HG02981 (cell line): ENCODE measurements at regions not wholly inside any gene's neighbourhood (a gene's known extent, or its start where the extent isn't known, plus 50 kb on each side); places are given as distances from the start of the nearest gene placed in this dataset.
A peak's percentile ranks its signal among the peaks of the same experiment; 100 is the strongest.

Experiments
- ATAC-seq: cut with Tn5 transposase; IDR thresholded peaks from one replicate; pipeline ENCODE4 v1.9.1; 2021; ENCODE audit warnings: mild to moderate bottlenecking, moderate library complexity; ENCODE audit not compliant: unreplicated experiment

DNA sequence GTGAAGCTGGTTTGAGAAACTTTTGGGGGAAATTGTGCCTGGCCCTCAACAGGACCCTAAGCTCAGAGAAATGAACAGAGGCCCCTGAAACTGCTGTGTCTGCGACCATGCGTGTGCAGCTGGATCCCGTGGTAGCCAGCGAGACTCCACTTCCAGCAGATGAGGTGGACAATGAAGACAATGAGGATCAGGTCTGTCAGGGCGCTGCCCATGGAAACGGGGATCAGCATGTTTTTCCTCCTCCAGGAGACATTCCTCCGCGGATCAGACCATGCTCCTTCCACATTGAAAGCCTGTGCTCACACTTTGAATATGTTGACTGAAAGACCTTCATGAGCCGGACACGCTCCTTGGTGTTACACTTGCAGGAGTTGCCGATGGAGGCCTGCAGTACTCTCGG lies 1439.8 kb upstream of the ALCAM start:
- no peak for ATAC-seq

DNA sequence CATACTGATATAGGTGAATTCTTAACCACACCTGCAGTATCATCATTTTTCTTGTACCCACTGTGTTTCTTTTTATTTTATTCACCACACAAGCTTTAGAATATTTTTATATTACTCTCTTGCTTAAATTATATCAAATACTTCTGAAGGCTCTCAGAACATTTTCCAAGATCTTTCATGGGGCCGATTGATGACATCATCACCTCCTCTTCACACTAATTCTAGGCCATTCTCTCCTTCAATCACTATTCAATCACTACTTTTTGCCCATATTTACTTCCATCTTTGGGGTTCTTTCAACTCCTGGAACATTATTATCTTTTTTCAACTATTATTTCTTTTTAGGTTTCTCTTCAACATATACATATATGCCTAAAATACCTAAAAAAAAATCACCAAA lies 1438.8 kb upstream of the ALCAM start:
- ATAC-seq = no peak

GRCh38 chr3:103937094-103937493 lies 1429.6 kb upstream of the ALCAM start:
- no peak for ATAC-seq

GRCh38 chr3:103947062-103947461 lies 1419.6 kb upstream of the ALCAM start:
- ATAC-seq = no peak

GRCh38 chr3:103949693-103950092 lies 1417.0 kb upstream of the ALCAM start:
- no peak for ATAC-seq

DNA sequence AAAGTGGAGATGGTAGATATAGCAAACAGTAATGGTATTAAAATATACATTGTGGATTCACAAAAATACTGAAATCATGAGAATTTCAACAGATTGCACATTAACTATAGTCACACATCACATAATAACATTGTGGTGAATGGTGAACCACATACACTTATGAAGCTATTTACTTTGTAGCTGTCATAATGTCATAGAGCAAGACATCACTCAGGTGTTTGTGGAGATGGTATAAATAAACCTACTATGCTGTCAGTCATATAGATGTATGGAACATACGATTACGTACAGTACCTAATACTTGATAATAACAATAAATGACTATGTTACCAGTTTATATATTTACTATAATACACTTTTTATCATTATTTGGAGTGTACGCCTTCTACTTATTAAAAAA lies 1416.0 kb upstream of the ALCAM start:
- no peak for ATAC-seq

- ATAC-seq = no peak
Observed at GRCh38 chr3:103953796-103954195, 1412.9 kb upstream of the ALCAM start.

- no peak for ATAC-seq
Observed at GRCh38 chr3:103960819-103961218, 1405.9 kb upstream of the ALCAM start.

DNA sequence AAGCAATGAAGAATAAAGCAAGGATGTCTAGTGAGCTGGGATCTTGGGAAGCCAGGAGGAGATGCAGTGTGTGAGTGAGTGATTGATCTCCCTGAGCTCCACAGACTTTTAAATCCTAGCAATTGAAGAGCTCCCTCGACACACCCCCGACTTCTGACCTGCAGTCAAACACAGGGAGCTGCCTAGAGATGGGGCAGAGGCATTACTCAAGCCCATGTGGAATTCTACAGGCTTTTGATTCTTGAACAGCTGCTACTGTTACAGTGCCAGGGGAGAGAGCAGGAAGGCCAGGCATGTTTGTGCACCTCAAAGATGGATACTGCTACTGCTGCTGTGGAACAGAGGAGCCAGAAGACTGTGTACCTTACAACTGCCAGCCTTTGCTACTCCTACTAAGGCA lies 1403.1 kb upstream of the ALCAM start:
- no peak for ATAC-seq

DNA sequence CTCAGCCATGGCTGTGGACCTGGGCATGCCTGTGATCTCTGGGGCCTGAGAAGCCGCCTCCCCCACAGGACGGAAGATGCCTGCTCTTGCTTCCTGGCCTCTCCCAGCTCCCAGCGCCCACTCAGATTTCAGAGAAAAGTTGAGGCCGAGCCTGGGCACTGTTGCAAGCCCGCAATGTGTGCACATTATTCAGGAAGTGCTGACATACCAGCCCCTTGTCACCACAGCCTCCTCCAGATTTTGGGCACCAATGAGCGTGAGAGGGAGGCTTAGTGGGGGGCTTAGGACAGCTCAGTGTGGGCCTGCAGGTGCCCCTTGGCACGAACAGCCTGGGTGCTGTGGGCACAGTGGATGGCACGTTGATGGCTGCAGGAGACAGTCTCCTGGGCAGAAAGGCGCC lies 1400.9 kb upstream of the ALCAM start:
- no peak for ATAC-seq

DNA sequence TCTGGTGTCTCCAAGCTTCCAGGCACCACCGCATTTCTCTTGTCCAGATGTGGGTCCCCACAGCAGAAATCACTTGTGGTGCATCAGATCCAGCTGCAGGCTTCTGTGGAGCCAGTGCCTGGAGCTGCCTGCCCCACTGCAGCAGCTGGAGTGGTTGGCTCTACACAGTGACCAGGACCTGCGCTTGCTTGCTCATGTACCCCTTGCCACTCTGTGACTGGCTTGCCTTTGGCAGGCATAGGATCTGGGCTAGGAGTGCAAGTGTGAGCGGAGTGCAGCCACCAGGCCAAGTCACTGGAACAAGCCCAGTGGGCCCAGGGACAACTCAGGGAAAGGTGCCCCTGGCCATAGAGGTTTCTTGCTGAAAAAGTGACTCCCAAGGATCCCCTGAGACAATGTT lies 1400.0 kb upstream of the ALCAM start:
- no peak for ATAC-seq

GRCh38 chr3:103968131-103968530 lies 1398.6 kb upstream of the ALCAM start:
- ATAC-seq = peak; percentile 64

DNA sequence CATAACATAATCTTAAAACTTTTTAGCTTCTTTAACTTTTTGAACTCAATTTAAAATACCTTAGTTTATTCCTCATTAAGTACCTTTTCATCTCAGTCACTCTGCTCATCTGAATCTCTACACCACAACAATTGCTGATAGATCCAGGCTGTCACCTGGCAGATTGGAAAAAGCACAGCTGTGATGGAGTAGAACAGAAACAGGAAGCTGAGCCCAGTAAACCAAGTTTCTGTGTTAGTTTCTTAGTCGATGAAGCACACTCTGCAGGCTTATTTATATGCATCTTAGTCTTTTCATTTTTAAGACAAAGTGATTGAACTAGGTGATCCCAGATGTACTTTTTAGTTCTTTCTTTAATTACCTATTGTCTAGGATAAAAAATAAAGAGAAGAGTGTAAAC lies 1398.0 kb upstream of the ALCAM start:
- peak; percentile 68 for ATAC-seq

- ATAC-seq = no peak
Observed at GRCh38 chr3:103976931-103977339, 1389.8 kb upstream of the ALCAM start.

DNA sequence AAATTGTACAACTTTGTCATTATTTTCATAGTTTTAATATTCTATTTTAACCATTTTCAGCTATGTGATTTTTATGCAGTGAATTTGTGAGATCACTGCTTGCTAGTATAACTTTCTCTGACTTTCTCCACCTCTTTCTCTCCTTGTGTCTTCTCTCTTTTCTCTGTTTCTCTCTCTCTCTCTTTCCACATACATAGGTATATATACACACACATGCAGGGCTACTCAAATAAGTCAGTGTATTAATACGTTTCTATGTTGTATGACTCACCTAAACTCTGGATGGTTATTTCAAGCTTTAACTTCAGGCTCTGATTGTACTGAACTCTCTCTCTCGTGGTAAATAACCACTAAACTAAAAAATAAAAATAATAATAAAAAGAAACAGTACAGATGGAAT lies 1389.3 kb upstream of the ALCAM start:
- ATAC-seq = no peak

GRCh38 chr3:103991461-103992115 lies 1375.1 kb upstream of the ALCAM start:
- ATAC-seq = no peak

DNA sequence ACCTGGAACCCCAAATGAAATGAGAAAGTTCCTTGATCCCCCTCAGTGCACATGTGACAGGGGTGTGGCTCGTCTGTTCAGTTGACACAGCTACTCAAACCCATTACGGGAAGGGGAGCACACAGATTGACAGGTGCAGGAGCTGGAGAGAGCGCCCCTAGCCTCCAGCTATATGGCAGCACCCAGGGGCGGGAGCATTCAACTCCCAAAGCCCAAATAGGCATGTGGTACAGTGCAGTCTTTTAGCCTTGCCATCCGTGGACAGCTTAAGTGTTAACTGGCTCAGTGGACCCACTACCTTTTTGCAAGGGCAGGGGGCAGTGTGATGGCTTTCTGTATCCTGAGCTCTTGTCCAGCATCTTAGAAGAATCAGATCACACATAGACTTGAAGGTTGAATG lies 1374.2 kb upstream of the ALCAM start:
- no peak for ATAC-seq

- no peak for ATAC-seq
Observed at GRCh38 chr3:104004956-104005355, 1361.8 kb upstream of the ALCAM start.

GRCh38 chr3:104005815-104006214 lies 1360.9 kb upstream of the ALCAM start:
- no peak for ATAC-seq

DNA sequence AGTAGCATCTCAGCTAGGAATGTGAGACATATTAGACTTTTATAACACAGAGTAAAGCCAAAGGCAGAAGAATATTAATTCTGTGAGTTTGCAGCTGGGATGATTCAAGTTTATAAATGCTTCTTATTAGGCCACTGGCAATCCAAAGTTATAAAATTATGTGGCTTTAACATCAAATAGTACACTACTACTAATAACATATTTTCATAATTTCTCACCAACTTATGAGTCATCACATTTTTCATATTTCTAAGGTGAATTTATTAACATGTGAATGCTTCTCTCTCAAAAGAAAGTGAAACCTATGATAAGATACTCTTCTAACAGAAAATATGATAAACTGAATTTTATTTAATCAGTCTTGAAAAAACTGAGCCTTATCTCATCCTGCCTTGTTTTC lies 1348.2 kb upstream of the ALCAM start:
- ATAC-seq = no peak

DNA sequence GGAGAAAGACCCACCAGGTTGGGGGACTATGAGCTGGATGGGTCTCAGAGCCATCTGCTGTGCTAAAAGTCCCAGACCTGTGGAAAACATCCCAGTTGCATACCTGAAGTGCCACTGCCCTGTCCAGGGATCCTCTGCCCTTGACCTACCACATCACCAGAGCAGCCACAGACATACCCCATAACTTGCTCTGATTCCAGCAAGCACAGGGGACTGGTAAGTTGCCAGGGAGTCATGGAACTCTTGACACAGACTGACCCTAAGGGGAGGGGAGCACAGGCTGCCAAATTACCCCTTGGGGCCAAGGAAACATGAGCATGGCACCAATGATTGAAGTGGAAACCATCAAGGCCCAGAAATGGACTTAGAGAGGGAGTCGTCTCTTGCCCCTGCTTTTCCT lies 1335.1 kb upstream of the ALCAM start:
- ATAC-seq = no peak

DNA sequence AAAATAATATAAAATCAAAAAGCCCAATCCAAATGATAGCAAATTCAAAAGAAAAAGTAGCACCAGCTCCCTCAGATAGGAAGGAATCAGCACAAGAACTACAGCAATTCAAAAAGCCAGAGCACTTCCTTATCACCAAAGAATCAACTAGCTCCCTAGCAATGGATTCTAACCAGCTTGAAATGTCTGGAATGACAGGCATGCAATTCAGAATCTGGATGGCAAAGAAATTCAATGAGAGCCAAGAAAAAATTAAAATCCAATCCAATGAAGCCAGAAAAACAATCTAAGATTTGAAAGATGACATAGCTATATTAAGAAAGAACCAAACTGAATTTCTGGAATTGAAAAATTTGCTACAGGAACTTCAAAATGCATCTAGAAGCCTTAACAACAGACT lies 1334.4 kb upstream of the ALCAM start:
- no peak for ATAC-seq

- ATAC-seq = peak; percentile 57
Observed at GRCh38 chr3:104040896-104041295, 1325.8 kb upstream of the ALCAM start.
